GM19193 (cell line): ENCODE measurements at regions not wholly inside any gene's neighbourhood (a gene's known extent, or its start where the extent isn't known, plus 50 kb on each side); places are given as distances from the start of the nearest gene placed in this dataset.

Source experiments
- POLR2A ChIP-seq: IDR thresholded peaks from 4 replicates; pipeline ENCODE4 v1.6.1; 2011; ENCODE audit not compliant: insufficient read depth, insufficient read length; ENCODE audit errors: extremely low read depth

- no peak for TF ChIP-seq POLR2A
Observed at GRCh38 chr9:129283705-129284606, 105.9 kb upstream of the IER5L start.

- TF ChIP-seq POLR2A = no peak
Observed at GRCh38 chr9:129283291-129283691, 105.2 kb upstream of the IER5L start.

- TF ChIP-seq POLR2A = no peak
Observed at GRCh38 chr9:129282731-129283211, 104.7 kb upstream of the IER5L start.

GRCh38 chr9:129282272-129282671 is 104.2 kb upstream of the IER5L start:
- no peak for TF ChIP-seq POLR2A

- no peak for TF ChIP-seq POLR2A
Observed at GRCh38 chr9:129281506-129282145, 103.6 kb upstream of the IER5L start.

GRCh38 chr9:129280623-129281271 is 102.7 kb upstream of the IER5L start:
- no peak for TF ChIP-seq POLR2A

- no peak for TF ChIP-seq POLR2A
Observed at GRCh38 chr9:129280236-129280622, 102.2 kb upstream of the IER5L start.

- TF ChIP-seq POLR2A = no peak
Observed at GRCh38 chr9:129278391-129279237, 100.6 kb upstream of the IER5L start.

- TF ChIP-seq POLR2A = no peak
Observed at GRCh38 chr9:129276486-129277230, 98.6 kb upstream of the IER5L start.

GRCh38 chr9:129275626-129276247 is 97.7 kb upstream of the IER5L start:
- no peak for TF ChIP-seq POLR2A

GRCh38 chr9:129273941-129274684 is 96.1 kb upstream of the IER5L start:
- no peak for TF ChIP-seq POLR2A

GRCh38 chr9:129273136-129273895 is 95.3 kb upstream of the IER5L start:
- no peak for TF ChIP-seq POLR2A

- TF ChIP-seq POLR2A = no peak
Observed at GRCh38 chr9:129272348-129273025, 94.4 kb upstream of the IER5L start.
